ENCODE measurements at regions not wholly inside any gene's neighbourhood (a gene's known extent, or its start where the extent isn't known, plus 50 kb on each side); places are given as distances from the start of the nearest gene placed in this dataset.

DNA sequence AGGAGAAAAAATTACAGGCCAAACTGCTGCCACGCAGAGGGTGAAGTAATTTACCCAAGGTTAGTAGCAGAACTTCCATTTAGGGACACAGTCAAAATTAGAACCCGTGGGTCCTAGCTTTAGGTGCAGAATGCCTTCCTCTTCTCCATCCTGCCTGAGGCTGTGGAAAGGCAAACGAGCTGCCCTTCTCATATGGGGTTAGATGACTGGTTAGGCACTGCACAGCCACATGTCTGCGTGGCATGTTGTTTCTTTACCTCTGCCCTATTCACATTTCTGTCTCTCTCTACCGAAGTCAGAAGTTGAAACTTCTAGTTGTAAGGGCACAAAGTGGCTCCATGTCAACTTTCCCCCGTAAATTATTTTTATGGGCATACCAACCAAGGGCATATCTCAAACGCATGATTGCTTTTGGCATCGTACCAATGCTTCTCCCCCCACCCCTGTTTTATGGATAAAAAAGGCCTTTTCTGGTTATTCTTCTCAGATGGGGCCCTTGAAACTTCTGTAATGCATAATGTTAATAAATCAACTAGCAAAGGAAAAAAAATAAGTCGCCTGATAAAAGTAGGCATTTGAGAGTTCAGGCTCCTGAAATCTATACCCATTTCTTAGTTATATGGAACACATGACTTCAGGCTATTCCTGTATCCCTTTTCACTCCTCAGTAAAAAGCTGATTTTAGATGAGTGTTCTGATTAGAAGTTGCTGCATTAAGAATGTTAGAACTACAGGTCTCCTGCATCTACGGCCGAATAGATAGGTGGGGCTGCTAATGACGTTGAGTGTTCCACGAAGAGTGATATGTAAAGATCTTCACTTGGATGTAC lies 139.6 kb upstream of the NRIP1 start:
- Mint-ChIP-seq H3K27ac (ENCODE audit: unreplicated experiment) (no peak overlapping the region), H3K4me1 (ENCODE audit: low read depth, unreplicated experiment) (no peaks in the 10 kb centered on the region), H3K36me3 (ENCODE audit: low read depth, unreplicated experiment) (no peaks in the 10 kb centered on the region), H3K9me3 (ENCODE audit: unreplicated experiment) (no peaks in the 10 kb centered on the region), H3K4me3 (ENCODE audit: unreplicated experiment) (no peak overlapping the region), H3K27me3 (ENCODE audit: low read depth, unreplicated experiment) (no peaks in the 10 kb centered on the region)
- TF ChIP-seq, protein P1, sequence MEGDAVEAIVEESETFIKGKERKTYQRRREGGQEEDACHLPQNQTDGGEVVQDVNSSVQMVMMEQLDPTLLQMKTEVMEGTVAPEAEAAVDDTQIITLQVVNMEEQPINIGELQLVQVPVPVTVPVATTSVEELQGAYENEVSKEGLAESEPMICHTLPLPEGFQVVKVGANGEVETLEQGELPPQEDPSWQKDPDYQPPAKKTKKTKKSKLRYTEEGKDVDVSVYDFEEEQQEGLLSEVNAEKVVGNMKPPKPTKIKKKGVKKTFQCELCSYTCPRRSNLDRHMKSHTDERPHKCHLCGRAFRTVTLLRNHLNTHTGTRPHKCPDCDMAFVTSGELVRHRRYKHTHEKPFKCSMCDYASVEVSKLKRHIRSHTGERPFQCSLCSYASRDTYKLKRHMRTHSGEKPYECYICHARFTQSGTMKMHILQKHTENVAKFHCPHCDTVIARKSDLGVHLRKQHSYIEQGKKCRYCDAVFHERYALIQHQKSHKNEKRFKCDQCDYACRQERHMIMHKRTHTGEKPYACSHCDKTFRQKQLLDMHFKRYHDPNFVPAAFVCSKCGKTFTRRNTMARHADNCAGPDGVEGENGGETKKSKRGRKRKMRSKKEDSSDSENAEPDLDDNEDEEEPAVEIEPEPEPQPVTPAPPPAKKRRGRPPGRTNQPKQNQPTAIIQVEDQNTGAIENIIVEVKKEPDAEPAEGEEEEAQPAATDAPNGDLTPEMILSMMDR (IDR thresholded peaks at IDR 0.05; ENCODE audit: insufficient read depth, low read depth, low read length): no peak
- TF ChIP-seq EZH2 (IDR thresholded peaks at IDR 0.05; ENCODE audit: insufficient read depth, low read length): no peak
- Histone ChIP-seq H3K27me3 (ENCODE audit: insufficient read depth, low read length) (no peaks in the 10 kb centered on the region), H3K9ac (ENCODE audit: low read length) (no peak overlapping the region), H3K36me3 (ENCODE audit: insufficient read depth, low read length) (no peaks in the 10 kb centered on the region), H3K27ac (ENCODE audit: low read depth, low read length) (no peak overlapping the region), H4K20me1 (ENCODE audit: insufficient read depth, low read length) (no peaks in the 10 kb centered on the region), H2AFZ (ENCODE audit: low read depth, low read length) (no peak overlapping the region), H3K79me2 (ENCODE audit: insufficient read depth, low read length) (no peaks in the 10 kb centered on the region), H3K4me2 (ENCODE audit: low read length) (no peak overlapping the region), H3K4me3 (ENCODE audit: insufficient read depth, low read depth, low read length) (no peak overlapping the region), H3K4me1 (ENCODE audit: insufficient read depth, low read length) (no peaks in the 10 kb centered on the region), H3K9me3 (ENCODE audit: insufficient read depth, low read depth, low read length) (no peaks in the 10 kb centered on the region)
- DNase-seq (ENCODE audit: low read depth) (no peak), FAIRE-seq (no peak)

DNA sequence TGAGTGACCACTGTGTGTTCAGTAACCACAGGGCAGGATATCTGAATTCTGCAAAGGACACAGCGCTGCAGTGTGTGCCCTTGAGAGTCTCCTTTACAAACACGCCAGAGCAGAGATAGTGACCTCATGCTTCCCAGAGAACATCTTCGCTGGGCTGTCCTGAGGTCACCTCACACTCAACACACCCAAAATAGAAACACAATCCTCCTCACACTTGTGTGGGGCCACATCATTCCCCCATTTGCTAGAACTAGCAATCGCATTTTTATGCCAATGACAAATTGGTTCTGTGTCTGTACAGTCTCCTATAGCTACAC lies 140.1 kb upstream of the NRIP1 start:
- no peak for FAIRE-seq

DNA sequence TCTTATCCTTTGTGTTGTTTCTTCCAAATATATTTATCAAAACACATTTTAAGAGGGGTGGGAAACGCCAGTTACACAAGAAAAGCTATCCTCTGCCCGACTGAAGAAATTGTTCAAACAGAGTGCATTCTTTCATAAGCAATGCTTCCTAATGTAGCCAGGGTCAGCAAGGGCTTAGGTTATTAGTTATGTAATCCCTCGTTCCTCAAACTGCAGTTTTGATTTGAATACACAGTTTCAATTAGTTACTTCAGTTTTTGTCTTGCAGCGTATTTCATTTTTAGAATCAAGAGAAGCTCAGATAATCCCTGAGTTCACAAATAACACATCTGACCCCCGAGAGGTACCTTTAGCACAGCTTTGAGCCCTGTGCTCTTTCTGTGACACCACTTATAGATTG lies 141.7 kb upstream of the NRIP1 start:
- TF ChIP-seq EZH2 (IDR thresholded peaks at IDR 0.05; ENCODE audit: insufficient read depth, low read length): no peak
- TF ChIP-seq, protein P1 (IDR thresholded peaks at IDR 0.05; ENCODE audit: insufficient read depth, low read depth, low read length): no peak
- Histone ChIP-seq H3K27ac (ENCODE audit: low read depth, low read length) (no peak overlapping the region), H3K79me2 (ENCODE audit: insufficient read depth, low read length) (no peaks in the 10 kb centered on the region), H3K9me3 (ENCODE audit: insufficient read depth, low read depth, low read length) (no peaks in the 10 kb centered on the region), H3K4me3 (ENCODE audit: insufficient read depth, low read depth, low read length) (no peak overlapping the region), H2AFZ (ENCODE audit: low read depth, low read length) (no peak overlapping the region), H4K20me1 (ENCODE audit: insufficient read depth, low read length) (no peaks in the 10 kb centered on the region), H3K4me2 (ENCODE audit: low read length) (no peak overlapping the region), H3K36me3 (ENCODE audit: insufficient read depth, low read length) (no peaks in the 10 kb centered on the region), H3K9ac (ENCODE audit: low read length) (no peak overlapping the region), H3K27me3 (ENCODE audit: insufficient read depth, low read length) (no peaks in the 10 kb centered on the region), H3K4me1 (ENCODE audit: insufficient read depth, low read length) (no peaks in the 10 kb centered on the region)
- Mint-ChIP-seq H3K4me3 (ENCODE audit: unreplicated experiment) (no peak overlapping the region), H3K9me3 (ENCODE audit: unreplicated experiment) (no peaks in the 10 kb centered on the region), H3K4me1 (ENCODE audit: low read depth, unreplicated experiment) (no peaks in the 10 kb centered on the region), H3K27ac (ENCODE audit: unreplicated experiment) (no peak overlapping the region), H3K36me3 (ENCODE audit: low read depth, unreplicated experiment) (no peaks in the 10 kb centered on the region), H3K27me3 (ENCODE audit: low read depth, unreplicated experiment) (no peaks in the 10 kb centered on the region)
- FAIRE-seq: no peak
- no peak for DNase-seq (ENCODE audit: low read depth)

More for the DNA sequence above, 140.1 kb upstream of the NRIP1 start:
- no peaks in the 10 kb centered on the region for H3K27me3 ChIP-seq (ENCODE audit: insufficient read depth, low read length)
- no peaks in the 10 kb centered on the region for H3K79me2 ChIP-seq (ENCODE audit: insufficient read depth, low read length)
- H3K9me3 ChIP-seq (ENCODE audit: insufficient read depth, low read depth, low read length): no peaks in the 10 kb centered on the region
- no peaks in the 10 kb centered on the region for H3K4me1 ChIP-seq (ENCODE audit: insufficient read depth, low read length)
- H3K27ac ChIP-seq (ENCODE audit: low read depth, low read length): no peak overlapping the region
- H3K36me3 ChIP-seq (ENCODE audit: insufficient read depth, low read length): no peaks in the 10 kb centered on the region
- no peak overlapping the region for H3K9ac ChIP-seq (ENCODE audit: low read length)
- no peaks in the 10 kb centered on the region for H3K4me1 Mint-ChIP-seq (ENCODE audit: low read depth, unreplicated experiment)
- H3K27ac Mint-ChIP-seq (ENCODE audit: unreplicated experiment): no peak overlapping the region
- no peak overlapping the region for H3K4me3 Mint-ChIP-seq (ENCODE audit: unreplicated experiment)
- no peak overlapping the region for H2AFZ ChIP-seq (ENCODE audit: low read depth, low read length)
- TF ChIP-seq, protein P1 (IDR thresholded peaks at IDR 0.05; ENCODE audit: insufficient read depth, low read depth, low read length): no peak
- TF ChIP-seq EZH2 (IDR thresholded peaks at IDR 0.05; ENCODE audit: insufficient read depth, low read length): no peak
- H3K9me3 Mint-ChIP-seq (ENCODE audit: unreplicated experiment): no peaks in the 10 kb centered on the region
- no peak overlapping the region for H3K4me2 ChIP-seq (ENCODE audit: low read length)
- H4K20me1 ChIP-seq (ENCODE audit: insufficient read depth, low read length): no peaks in the 10 kb centered on the region
- no peak overlapping the region for H3K4me3 ChIP-seq (ENCODE audit: insufficient read depth, low read depth, low read length)
- no peaks in the 10 kb centered on the region for H3K36me3 Mint-ChIP-seq (ENCODE audit: low read depth, unreplicated experiment)
- H3K27me3 Mint-ChIP-seq (ENCODE audit: low read depth, unreplicated experiment): no peaks in the 10 kb centered on the region
- DNase-seq (ENCODE audit: low read depth): no peak

Data from astrocyte (in vitro differentiated cells and primary cell).